ENCODE measurements at regions not wholly inside any gene's neighbourhood (a gene's known extent, or its start where the extent isn't known, plus 50 kb on each side); places are given as distances from the start of the nearest gene placed in this dataset.

DNA sequence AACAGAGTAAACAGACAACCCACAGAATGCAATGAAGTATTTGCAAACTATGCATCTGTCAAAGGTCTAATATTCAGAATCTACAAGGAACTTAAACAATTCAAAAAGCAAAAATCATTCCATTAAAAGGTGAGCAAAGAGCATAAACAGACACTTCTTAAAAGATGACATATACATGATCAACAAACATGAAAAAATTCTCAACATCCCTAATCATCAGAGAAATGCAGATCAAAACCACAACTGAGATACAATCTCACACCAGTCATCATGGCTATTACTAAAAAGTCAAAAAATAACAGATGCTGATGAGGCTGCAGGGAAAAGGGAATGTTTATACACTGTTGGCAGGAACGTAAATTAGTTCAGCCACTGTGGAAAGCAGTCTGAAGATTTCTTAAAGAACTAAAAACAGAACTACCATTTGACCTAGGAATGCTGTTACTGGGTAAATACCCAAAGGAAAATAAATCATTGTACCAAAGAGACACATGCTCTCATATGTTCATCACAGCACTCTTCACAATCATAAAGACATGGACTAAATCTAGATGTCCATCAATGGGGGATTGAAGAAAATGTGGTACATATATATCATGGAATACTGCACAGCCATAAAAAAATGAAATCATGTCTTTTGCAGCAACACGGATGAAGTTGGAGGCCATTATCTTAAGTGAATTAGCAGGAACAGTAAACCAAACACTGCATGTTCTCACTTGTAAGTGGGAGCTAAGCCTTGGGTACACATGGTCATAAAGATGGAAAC lies 393.3 kb upstream of the CBLB start:
- Histone ChIP-seq H3K27me3 (no peaks in the 10 kb centered on the region), H3K27ac (replicated peaks in 1 of 4) (no peak overlapping the region), H3K36me3 (no peaks in the 10 kb centered on the region), H3K4me3 (no peak overlapping the region), H3K9me3 (no peaks in the 10 kb centered on the region), H3K4me1 (peaks cover 0 to 14% (median 2%) of the 10 kb centered on the region in 4 donors)
- DNase-seq (ENCODE audit: extremely low spot score): no peak
- 62% methylated on average over 2 of the region's 2 CpGs for WGBS
- TF ChIP-seq POLR2A (IDR thresholded peaks at IDR 0.05; ENCODE audit: low read depth) (no peak), POLR2AphosphoS5 (IDR thresholded peaks at IDR 0.05) (no peak), EP300 (IDR thresholded peaks at IDR 0.05) (no peak)
- TF ChIP-seq, protein P1, sequence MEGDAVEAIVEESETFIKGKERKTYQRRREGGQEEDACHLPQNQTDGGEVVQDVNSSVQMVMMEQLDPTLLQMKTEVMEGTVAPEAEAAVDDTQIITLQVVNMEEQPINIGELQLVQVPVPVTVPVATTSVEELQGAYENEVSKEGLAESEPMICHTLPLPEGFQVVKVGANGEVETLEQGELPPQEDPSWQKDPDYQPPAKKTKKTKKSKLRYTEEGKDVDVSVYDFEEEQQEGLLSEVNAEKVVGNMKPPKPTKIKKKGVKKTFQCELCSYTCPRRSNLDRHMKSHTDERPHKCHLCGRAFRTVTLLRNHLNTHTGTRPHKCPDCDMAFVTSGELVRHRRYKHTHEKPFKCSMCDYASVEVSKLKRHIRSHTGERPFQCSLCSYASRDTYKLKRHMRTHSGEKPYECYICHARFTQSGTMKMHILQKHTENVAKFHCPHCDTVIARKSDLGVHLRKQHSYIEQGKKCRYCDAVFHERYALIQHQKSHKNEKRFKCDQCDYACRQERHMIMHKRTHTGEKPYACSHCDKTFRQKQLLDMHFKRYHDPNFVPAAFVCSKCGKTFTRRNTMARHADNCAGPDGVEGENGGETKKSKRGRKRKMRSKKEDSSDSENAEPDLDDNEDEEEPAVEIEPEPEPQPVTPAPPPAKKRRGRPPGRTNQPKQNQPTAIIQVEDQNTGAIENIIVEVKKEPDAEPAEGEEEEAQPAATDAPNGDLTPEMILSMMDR (IDR thresholded peaks at IDR 0.05): no peak
- intact Hi-C loops (cut with DNase I): no loop called here

DNA sequence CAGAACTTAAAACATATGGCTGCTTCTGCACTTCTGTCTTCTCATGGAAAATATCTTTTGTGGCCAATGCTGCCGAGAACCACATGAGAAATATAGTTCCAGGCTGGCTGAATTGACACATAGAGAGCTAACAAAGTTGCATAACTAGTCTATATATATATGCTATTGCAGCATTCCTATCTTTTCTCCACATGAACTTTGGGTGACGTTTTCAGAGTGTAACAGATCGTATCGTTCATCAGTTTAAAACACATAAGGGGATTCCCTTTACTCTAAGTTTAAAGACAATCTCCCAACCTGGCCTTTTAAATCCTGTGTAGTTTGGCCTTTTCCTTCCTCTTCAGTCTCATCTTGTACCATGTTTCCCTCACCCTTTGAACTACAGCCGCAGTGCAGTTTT lies 394.2 kb upstream of the CBLB start:
- H3K4me3 ChIP-seq: no peak overlapping the region
- H3K27me3 ChIP-seq: no peaks in the 10 kb centered on the region
- peaks cover 0 to 14% (median 2%) of the 10 kb centered on the region in 4 donors for H3K4me1 ChIP-seq
- TF ChIP-seq, protein P1 (IDR thresholded peaks at IDR 0.05): no peak
- TF ChIP-seq POLR2AphosphoS5 (IDR thresholded peaks at IDR 0.05) (no peak), EP300 (IDR thresholded peaks at IDR 0.05) (no peak), POLR2A (IDR thresholded peaks at IDR 0.05; ENCODE audit: low read depth) (no peak)
- no peaks in the 10 kb centered on the region for H3K9me3 ChIP-seq
- intact Hi-C loops (cut with DNase I): no loop called here
- 86% methylated on average over 5 of the region's 5 CpGs for WGBS
- no peak overlapping the region for H3K27ac ChIP-seq (replicated peaks in 1 of 4)
- no peak for DNase-seq (ENCODE audit: extremely low spot score)
- no peaks in the 10 kb centered on the region for H3K36me3 ChIP-seq

DNA sequence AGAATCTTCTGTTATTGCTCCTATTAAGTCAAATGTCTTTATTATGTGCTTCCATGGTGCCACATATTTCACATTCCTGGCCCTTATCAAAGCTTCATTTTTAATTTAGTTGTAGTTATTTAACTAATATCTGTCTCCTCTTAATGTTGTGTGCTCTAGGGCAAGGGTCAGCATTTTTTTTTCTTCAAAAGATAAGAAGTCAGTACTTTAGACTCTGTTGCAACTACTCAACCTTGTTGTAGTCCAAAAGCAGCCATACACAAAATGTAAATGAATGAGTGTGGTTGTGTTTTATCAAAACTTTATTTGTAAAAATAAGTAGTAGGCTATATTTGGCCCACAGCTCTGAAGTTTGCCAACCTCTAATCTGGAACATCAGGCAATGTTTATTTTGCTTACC lies 394.7 kb upstream of the CBLB start:
- Histone ChIP-seq H3K9me3 (no peaks in the 10 kb centered on the region), H3K36me3 (no peaks in the 10 kb centered on the region), H3K4me3 (no peak overlapping the region), H3K27me3 (no peaks in the 10 kb centered on the region), H3K27ac (replicated peaks in 1 of 4) (no peak overlapping the region), H3K4me1 (peaks cover 0 to 14% (median 2%) of the 10 kb centered on the region in 4 donors)
- intact Hi-C loops (cut with DNase I): no loop called here
- DNase-seq (ENCODE audit: extremely low spot score): no peak
- no peak for TF ChIP-seq POLR2AphosphoS5 (IDR thresholded peaks at IDR 0.05)
- TF ChIP-seq, protein P1 (IDR thresholded peaks at IDR 0.05): no peak

DNA sequence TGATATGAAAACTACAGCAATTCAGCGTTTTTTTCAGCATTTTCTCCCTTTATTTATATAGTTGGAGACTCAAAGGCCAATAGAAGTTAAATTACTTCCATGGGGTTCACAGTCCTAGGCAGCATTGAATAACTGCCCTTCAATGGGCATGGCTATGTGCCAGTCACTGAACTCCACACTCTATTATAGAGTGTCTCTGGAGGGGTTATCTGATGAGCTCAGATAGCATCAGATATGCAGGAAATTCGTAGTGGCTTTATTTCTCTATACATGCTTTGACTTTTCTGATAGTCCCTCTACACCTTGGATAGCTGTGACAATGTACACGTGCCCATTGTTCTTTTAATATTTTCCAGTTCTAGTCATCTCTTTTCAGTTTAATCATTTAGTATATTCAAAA lies 396.9 kb upstream of the CBLB start:
- no peak for TF ChIP-seq EP300 (IDR thresholded peaks at IDR 0.05)
- no peak for TF ChIP-seq POLR2A (IDR thresholded peaks at IDR 0.05; ENCODE audit: low read depth)
- TF ChIP-seq, protein P1 (IDR thresholded peaks at IDR 0.05): no peak
- no peak for TF ChIP-seq POLR2AphosphoS5 (IDR thresholded peaks at IDR 0.05)
- Histone ChIP-seq H3K9me3 (no peaks in the 10 kb centered on the region), H3K4me1 (peaks cover 0 to 14% (median 2%) of the 10 kb centered on the region in 4 donors), H3K27ac (replicated peaks in 1 of 4) (no peak overlapping the region), H3K4me3 (no peak overlapping the region), H3K36me3 (no peaks in the 10 kb centered on the region), H3K27me3 (no peaks in the 10 kb centered on the region)
- WGBS: 51% methylated on average over 3 of the region's 3 CpGs
- intact Hi-C loops (cut with DNase I): no loop called here
- DNase-seq (ENCODE audit: extremely low spot score): no peak

DNA sequence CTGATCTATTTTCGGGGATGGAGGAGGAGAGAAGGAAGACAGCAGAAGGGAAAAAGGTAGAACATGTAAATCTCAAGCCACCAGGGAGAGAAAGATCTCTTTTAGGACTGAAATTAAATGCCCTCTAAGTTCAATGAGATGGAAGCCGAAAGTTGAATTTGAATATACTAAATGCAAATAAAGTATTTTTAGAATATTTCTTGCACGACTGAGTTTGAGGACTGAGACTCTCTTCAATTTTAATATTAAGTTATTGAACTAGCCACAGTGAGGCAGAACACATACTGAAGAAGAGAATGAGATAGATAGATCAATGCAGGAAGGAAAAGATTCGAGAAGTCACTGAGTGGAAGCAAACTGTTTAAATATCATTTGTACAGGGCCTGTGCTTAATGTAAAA lies 399.9 kb upstream of the CBLB start:
- intact Hi-C loops (cut with DNase I): no loop called here
- H3K4me1 ChIP-seq: peaks cover 0 to 2% (median 0%) of the 10 kb centered on the region in 4 donors
- 89% methylated on average over 4 of the region's 4 CpGs for WGBS

More for the DNA sequence above, 399.9 kb upstream of the CBLB start:
- no peaks in the 10 kb centered on the region for H3K9me3 ChIP-seq
- no peak overlapping the region for H3K27ac ChIP-seq (replicated peaks in 1 of 4)
- H3K36me3 ChIP-seq: no peaks in the 10 kb centered on the region
- no peak for TF ChIP-seq POLR2AphosphoS5 (IDR thresholded peaks at IDR 0.05)
- no peak for TF ChIP-seq EP300 (IDR thresholded peaks at IDR 0.05)
- TF ChIP-seq, protein P1 (IDR thresholded peaks at IDR 0.05): no peak
- TF ChIP-seq POLR2A (IDR thresholded peaks at IDR 0.05; ENCODE audit: low read depth): no peak
- no peak for DNase-seq (ENCODE audit: extremely low spot score)
- H3K4me3 ChIP-seq: no peak overlapping the region
- H3K27me3 ChIP-seq: no peaks in the 10 kb centered on the region

Measured in esophagus muscularis mucosa (tissue), 4 donors.